HL-60 (cell line): ENCODE measurements at regions not wholly inside any gene's neighbourhood (a gene's known extent, or its start where the extent isn't known, plus 50 kb on each side); places are given as distances from the start of the nearest gene placed in this dataset.

Experiments used
- DNase-seq, 2 experiments: peaks; one replicate each; pipeline ENCODE4 v3.0.0-alpha.2; 2010 to 2020; ENCODE audit warnings: low read depth in 1 of 2, low spot score in 1 of 2
- H3K27ac ChIP-seq: fragments of 250-450 bp; sonication (Bioruptor Pico); replicated peaks from 2 replicates; pipeline ENCODE4 v1.5.1; 2020; ENCODE audit warnings: mild to moderate bottlenecking, moderate library complexity
- H3K27me3 ChIP-seq: fragments of 250-450 bp; sonication (Bioruptor Pico); 2 replicates; pipeline ENCODE4 v1.5.1; 2021; ENCODE audit warnings: mild to moderate bottlenecking, moderate library complexity; ENCODE audit not compliant: insufficient read depth, poor library complexity, severe bottlenecking
- H3K4me3 ChIP-seq: replicated peaks from 2 replicates; pipeline ENCODE4 v1.5.1; 2011; ENCODE audit warnings: mild to moderate bottlenecking, control low read depth, low read length; ENCODE audit not compliant: insufficient read depth
- GABPA ChIP-seq: IDR thresholded peaks from 2 replicates; pipeline ENCODE4 v1.6.1; 2012; ENCODE audit warnings: low read depth
- POLR2AphosphoS5 ChIP-seq: IDR thresholded peaks from 2 replicates; pipeline ENCODE4 v1.6.1; 2012; ENCODE audit warnings: low read depth
- REST ChIP-seq: IDR thresholded peaks from 2 replicates; pipeline ENCODE4 v1.6.1; 2012; ENCODE audit warnings: low read depth; ENCODE audit not compliant: insufficient replicate concordance
- SPI1 ChIP-seq: IDR thresholded peaks from 2 replicates; pipeline ENCODE4 v1.6.1; 2012; ENCODE audit warnings: low read depth, mild to moderate bottlenecking, borderline replicate concordance
- TF ChIP-seq, protein P1 (sequence below): IDR thresholded peaks from one replicate; pipeline ENCODE4 v1.5.1; 2011; ENCODE audit warnings: low read length, control low read depth, inconsistent platforms; ENCODE audit not compliant: insufficient read depth

- no peak overlapping the region for H3K4me3 ChIP-seq
- no peak overlapping the region for H3K27ac ChIP-seq
- no peaks in the 10 kb centered on the region for H3K27me3 ChIP-seq
- DNase-seq = no peak
- TF ChIP-seq, protein P1, sequence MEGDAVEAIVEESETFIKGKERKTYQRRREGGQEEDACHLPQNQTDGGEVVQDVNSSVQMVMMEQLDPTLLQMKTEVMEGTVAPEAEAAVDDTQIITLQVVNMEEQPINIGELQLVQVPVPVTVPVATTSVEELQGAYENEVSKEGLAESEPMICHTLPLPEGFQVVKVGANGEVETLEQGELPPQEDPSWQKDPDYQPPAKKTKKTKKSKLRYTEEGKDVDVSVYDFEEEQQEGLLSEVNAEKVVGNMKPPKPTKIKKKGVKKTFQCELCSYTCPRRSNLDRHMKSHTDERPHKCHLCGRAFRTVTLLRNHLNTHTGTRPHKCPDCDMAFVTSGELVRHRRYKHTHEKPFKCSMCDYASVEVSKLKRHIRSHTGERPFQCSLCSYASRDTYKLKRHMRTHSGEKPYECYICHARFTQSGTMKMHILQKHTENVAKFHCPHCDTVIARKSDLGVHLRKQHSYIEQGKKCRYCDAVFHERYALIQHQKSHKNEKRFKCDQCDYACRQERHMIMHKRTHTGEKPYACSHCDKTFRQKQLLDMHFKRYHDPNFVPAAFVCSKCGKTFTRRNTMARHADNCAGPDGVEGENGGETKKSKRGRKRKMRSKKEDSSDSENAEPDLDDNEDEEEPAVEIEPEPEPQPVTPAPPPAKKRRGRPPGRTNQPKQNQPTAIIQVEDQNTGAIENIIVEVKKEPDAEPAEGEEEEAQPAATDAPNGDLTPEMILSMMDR = no peak
- TF ChIP-seq REST = no peak
- TF ChIP-seq GABPA = no peak
Measured at GRCh38 chr4:124306352-124306751, 406.2 kb downstream of the ANKRD50 start.

DNA sequence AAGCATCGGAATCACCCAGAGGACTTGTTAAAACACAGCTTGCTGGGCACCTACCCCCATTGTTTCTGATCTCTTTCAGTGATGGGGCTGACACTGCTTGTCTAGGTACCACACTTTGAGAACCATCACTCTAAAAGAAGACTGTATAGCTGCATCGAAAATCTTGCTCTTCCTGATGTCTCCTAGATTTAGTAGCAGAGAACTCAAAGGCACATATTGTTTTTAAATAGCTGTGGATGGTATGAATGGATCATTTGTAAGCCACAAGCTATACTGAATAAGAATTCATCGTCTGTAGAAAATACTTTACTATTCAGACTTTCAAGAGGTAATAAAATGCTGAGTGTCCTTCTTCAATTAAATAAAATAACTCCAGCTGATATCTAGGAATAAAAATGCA lies 405.4 kb downstream of the ANKRD50 start:
- DNase-seq = no peak
- no peaks in the 10 kb centered on the region for H3K27me3 ChIP-seq
- no peak overlapping the region for H3K27ac ChIP-seq
- no peak for TF ChIP-seq SPI1
- H3K4me3 ChIP-seq = no peak overlapping the region

DNA sequence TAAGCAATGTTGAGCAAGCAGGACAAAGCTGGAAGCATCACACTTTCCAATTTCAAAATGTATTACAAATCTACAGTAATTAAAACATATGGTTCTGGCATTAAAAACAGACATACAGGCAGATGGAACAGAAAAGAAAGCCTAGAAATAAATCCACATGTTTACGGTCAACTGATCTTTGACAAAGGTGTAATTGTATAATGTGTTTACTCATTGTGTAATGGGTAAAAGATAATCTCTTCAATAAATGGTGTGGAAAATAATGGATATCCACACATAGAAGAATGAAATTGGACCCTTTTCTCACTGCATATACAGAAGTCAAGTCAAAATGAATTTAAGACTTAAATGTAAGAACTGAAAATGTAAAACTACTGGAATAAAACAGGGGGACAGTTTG lies 394.2 kb downstream of the ANKRD50 start:
- DNase-seq = no peak
- no peak overlapping the region for H3K4me3 ChIP-seq
- no peaks in the 10 kb centered on the region for H3K27me3 ChIP-seq
- no peak overlapping the region for H3K27ac ChIP-seq
- TF ChIP-seq REST = no peak
- no peak for TF ChIP-seq SPI1
- no peak for TF ChIP-seq POLR2AphosphoS5
- no peak for TF ChIP-seq GABPA
- TF ChIP-seq, protein P1 = no peak

GRCh38 chr4:124321364-124321763 lies 391.2 kb downstream of the ANKRD50 start:
- no peak for DNase-seq
- Histone ChIP-seq H3K27me3 (no peaks in the 10 kb centered on the region), H3K4me3 (no peak overlapping the region), H3K27ac (no peak overlapping the region)
- TF ChIP-seq SPI1 (no peak), GABPA (no peak), POLR2AphosphoS5 (no peak), REST (no peak)
- TF ChIP-seq, protein P1 = no peak
